ENCODE measurements at regions not wholly inside any gene's neighbourhood (a gene's known extent, or its start where the extent isn't known, plus 50 kb on each side); places are given as distances from the start of the nearest gene placed in this dataset.

DNA sequence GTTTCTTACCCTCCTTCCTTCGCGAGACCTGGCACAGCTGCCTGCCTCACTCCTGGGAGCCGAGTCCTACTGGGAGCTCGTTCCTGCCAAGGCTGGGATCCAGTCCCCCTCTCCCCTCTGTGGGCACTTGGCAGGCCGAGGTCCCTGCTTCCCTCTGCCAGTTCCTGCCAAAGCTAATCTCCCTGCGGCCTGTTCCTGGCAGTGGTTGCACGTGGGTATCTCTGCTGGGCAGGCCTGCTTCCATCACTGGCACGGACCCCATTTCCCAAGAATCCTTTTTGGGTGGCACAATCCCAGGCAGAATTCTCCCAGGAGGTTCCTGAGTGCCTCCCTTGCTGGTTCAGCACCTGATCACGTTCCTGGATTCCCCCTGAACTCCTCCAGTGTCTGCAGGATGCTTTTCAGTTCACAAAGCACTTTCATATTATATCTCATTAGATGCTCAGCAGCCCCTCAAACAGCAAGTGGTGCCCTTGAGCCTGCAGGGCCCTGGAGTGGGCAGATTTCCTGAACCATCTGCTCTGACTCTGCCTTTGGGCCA is 96.5 kb downstream of the RRM1 start:
- TF ChIP-seq, protein P1, sequence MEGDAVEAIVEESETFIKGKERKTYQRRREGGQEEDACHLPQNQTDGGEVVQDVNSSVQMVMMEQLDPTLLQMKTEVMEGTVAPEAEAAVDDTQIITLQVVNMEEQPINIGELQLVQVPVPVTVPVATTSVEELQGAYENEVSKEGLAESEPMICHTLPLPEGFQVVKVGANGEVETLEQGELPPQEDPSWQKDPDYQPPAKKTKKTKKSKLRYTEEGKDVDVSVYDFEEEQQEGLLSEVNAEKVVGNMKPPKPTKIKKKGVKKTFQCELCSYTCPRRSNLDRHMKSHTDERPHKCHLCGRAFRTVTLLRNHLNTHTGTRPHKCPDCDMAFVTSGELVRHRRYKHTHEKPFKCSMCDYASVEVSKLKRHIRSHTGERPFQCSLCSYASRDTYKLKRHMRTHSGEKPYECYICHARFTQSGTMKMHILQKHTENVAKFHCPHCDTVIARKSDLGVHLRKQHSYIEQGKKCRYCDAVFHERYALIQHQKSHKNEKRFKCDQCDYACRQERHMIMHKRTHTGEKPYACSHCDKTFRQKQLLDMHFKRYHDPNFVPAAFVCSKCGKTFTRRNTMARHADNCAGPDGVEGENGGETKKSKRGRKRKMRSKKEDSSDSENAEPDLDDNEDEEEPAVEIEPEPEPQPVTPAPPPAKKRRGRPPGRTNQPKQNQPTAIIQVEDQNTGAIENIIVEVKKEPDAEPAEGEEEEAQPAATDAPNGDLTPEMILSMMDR (IDR thresholded peaks at IDR 0.05), result no peak
- TF ChIP-seq POLR2A (IDR thresholded peaks at IDR 0.05), result no peak

All from suprapubic skin (tissue), 3 donors.